Peyer's patch (tissue), 4 donors: ENCODE measurements at regions not wholly inside any gene's neighbourhood (a gene's known extent, or its start where the extent isn't known, plus 50 kb on each side); places are given as distances from the start of the nearest gene placed in this dataset.
"Not testable (repeated sequence)": the region's sequence is repeated elsewhere in the genome, so short reads cannot be mapped to it uniquely, and the experiment has no call there.

Experiments
- DNase-seq, 3 donors: peaks; one replicate each; pipeline ENCODE4 v3.0.0-alpha.2; 2017 to 2019
- H3K27ac ChIP-seq, 4 donors: fragments of 200-600 bp; sonication (generic); one replicate each; pipeline ENCODE4 v1.5.1; 2016 to 2019
- H3K27me3 ChIP-seq, 2 donors: fragments of 200-600 bp; sonication (generic); one replicate each; pipeline ENCODE4 v1.5.1; 2019
- H3K36me3 ChIP-seq, 3 donors: fragments of 200-600 bp; sonication (generic); one replicate each; pipeline ENCODE4 v1.5.1; 2016 to 2019
- H3K4me1 ChIP-seq, 4 donors: fragments of 200-600 bp; sonication (generic); one replicate each; pipeline ENCODE4 v1.5.1; 2016 to 2019
- H3K4me3 ChIP-seq, 4 donors: fragments of 200-600 bp; sonication (generic); 1 replicate in 3 of 4; 2 replicates in 1 of 4; pipeline ENCODE4 v1.5.1; 2016 to 2019; ENCODE audit warnings: mild to moderate bottlenecking in 1 of 4
- H3K9me3 ChIP-seq, 4 donors: fragments of 200-600 bp; sonication (generic); one replicate each; pipeline ENCODE4 v1.5.1; 2016 to 2019; ENCODE audit warnings: mild to moderate bottlenecking in 1 of 4
- CTCF ChIP-seq, 6 experiments: fragments of 450-650 bp in 4 of 6; fragments of 200-600 bp in 2 of 6; sonication (generic) in 1 of 6; IDR thresholded peaks; one replicate each; pipeline ENCODE4 v1.5.1; 2017 to 2019; ENCODE audit warnings: antibody characterized with exemption in 6 of 6, mild to moderate bottlenecking in 3 of 6, moderate library complexity in 1 of 6
- POLR2A ChIP-seq, 2 donors: fragments of 450-650 bp; IDR thresholded peaks; one replicate each; pipeline ENCODE4 v1.5.1; 2017; ENCODE audit warnings: antibody characterized with exemption in 2 of 2, mild to moderate bottlenecking in 2 of 2, moderate library complexity in 2 of 2

- no peaks in the 10 kb centered on the region for H3K4me1 ChIP-seq
- H3K4me3 ChIP-seq = no peak overlapping the region
- H3K27ac ChIP-seq = no peak overlapping the region
- no peak for TF ChIP-seq CTCF (IDR thresholded peaks at IDR 0.05)
- H3K36me3 ChIP-seq = no peaks in the 10 kb centered on the region
- H3K27me3 ChIP-seq = no peaks in the 10 kb centered on the region
- DNase-seq = no peak
- H3K9me3 ChIP-seq = no peaks in the 10 kb centered on the region
Observed at GRCh38 chr1:30550365-30551220, 172.8 kb downstream of the MATN1 start.

DNA sequence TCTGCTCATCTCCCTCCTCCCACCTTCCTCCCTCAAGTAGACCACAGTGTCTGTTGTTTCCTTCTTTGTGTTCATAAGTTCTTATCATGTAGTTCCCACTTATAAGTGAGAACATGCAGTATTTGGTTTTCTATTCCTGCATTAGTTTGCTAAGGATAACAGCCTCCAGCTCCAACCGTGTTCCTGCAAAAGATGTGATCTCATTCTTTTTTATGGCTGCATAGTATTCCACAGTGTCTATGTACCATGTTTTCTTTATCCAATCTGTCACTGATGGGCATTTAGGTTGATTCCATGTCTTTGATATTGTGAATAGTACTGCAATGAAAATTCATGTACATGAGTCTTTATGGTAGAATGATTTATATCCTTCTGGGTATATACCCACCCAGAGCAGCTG is 173.5 kb downstream of the MATN1 start:
- not testable (repeated sequence) for H3K4me3 ChIP-seq, H3K9me3 ChIP-seq, DNase-seq, H3K27ac ChIP-seq, H3K4me1 ChIP-seq, H3K36me3 ChIP-seq, H3K27me3 ChIP-seq

- no peak overlapping the region for H3K4me3 ChIP-seq
Observed at GRCh38 chr1:30548294-30548693, 175.1 kb downstream of the MATN1 start.

DNA sequence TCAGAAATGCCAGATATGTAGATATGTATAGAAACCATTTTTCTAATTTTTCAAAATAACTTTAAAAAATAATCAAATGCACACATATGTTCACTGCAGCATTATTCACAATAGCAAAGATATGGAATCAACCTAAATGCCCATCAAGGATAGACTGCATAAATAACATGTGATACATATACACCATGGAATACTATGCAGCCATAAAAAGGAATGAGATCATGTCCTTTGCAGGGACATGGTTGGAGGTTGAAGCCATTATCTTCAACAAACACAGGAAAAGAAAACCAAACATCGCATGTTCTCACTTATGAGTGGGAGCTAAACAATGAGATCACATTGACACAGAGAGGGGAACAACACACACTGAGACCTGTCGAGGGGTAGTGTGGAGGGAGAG is 176.1 kb downstream of the MATN1 start:
- H3K27me3 ChIP-seq, H3K4me3 ChIP-seq, H3K27ac ChIP-seq, H3K9me3 ChIP-seq, H3K36me3 ChIP-seq, H3K4me1 ChIP-seq, DNase-seq: not testable (repeated sequence)

More at GRCh38 chr1:30548294-30548693, 175.1 kb downstream of the MATN1 start:
- no peak for DNase-seq
- Histone ChIP-seq H3K27me3 (no peaks in the 10 kb centered on the region), H3K9me3 (no peaks in the 10 kb centered on the region), H3K36me3 (no peaks in the 10 kb centered on the region), H3K4me1 (no peaks in the 10 kb centered on the region), H3K27ac (no peak overlapping the region)
- TF ChIP-seq POLR2A (IDR thresholded peaks at IDR 0.05) = no peak

DNA sequence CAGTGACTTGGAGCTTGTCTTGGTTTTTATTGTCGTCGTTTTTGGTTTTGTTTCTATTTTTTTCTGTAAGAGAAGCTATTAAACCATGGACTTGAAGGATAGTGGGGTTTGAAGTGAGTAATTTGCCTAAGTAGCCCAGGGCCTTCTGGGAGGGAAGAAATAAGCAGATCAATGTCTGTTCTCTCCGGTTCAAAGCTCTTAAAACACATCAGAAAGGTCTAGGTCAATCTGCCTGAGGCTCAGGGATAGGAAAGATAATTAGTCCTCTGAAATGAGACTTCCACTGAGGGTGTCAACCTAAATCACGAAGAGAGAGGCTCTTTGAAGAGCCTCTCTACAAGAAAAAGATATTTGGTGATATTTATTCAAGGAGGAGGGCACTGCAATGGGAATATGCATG is 178.0 kb downstream of the MATN1 start:
- DNase-seq = no peak
- no peak overlapping the region for H3K4me3 ChIP-seq
- no peaks in the 10 kb centered on the region for H3K9me3 ChIP-seq
- H3K36me3 ChIP-seq = no peaks in the 10 kb centered on the region
- no peaks in the 10 kb centered on the region for H3K4me1 ChIP-seq
- no peak for TF ChIP-seq CTCF (IDR thresholded peaks at IDR 0.05)
- no peak for TF ChIP-seq POLR2A (IDR thresholded peaks at IDR 0.05)
- no peak overlapping the region for H3K27ac ChIP-seq
- H3K27me3 ChIP-seq = no peaks in the 10 kb centered on the region

DNA sequence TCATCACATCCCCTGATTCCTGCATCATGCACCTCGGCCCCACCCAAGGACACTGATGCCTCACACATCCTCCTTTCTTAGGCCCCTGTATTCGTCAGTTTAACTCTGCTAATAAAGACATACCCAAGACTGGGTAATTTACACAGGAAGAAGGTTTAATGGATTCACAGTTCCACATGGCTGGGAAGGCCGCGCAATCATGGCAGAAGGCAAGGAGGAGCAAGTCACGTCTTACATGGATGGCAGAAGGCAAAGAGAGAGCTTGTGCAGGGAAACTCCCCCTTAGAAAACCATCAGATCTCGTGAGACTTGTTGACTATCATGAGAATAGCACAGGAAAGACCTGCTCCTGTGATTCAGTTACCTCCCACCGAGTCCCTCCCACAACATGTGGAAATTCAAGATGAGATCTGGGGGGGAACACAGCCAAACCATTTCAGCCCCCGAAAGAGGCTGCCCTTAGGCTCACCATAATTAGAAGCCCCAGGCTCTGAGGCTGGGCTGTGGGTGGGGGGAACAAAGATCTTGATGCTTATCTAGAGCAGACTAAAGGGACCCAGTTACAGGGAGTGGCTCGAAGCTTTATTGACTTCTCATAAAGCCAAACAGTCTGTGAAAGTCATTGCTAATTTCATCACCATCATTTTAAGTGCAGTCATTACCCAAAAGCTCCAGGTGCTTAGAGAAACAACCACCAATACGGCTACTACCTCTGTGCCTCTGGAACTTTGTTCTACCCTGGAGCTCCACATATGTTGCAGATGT is 181.5 kb downstream of the MATN1 start:
- H3K36me3 ChIP-seq = no peaks in the 10 kb centered on the region
- H3K27ac ChIP-seq = no peak overlapping the region
- DNase-seq = no peak
- H3K4me3 ChIP-seq = no peak overlapping the region
- no peaks in the 10 kb centered on the region for H3K4me1 ChIP-seq
- no peaks in the 10 kb centered on the region for H3K9me3 ChIP-seq
- no peaks in the 10 kb centered on the region for H3K27me3 ChIP-seq
- TF ChIP-seq POLR2A (IDR thresholded peaks at IDR 0.05) = no peak
- no peak for TF ChIP-seq CTCF (IDR thresholded peaks at IDR 0.05)

DNA sequence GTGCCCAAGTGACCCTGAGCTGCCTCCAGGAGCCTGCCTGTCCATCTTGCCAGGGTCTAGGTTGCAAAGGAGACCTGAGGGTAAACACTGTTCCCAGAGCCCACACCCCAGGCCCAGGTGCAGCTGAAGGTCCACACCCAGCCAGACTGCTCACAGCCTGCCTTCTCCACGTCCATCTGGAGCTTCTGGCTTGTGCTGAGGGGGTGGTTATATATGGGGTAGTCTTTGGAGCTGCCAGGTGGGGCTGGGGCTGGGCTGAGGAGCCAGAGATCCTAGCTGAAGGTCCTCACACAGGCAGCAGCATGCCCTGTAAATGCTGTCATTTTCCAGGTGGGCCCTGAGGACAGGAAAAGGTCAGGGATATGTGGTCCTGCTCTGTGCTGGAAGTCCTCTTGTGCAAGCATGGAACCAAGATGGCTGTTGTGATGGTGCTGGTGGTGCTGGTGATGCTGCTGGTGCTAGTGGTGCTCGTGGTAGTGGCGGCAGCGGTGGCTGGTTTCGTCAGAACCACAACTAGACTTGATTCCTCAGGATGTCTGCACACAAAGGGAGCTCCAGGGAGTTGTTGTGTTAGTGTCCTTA is 182.7 kb downstream of the MATN1 start:
- TF ChIP-seq CTCF (IDR thresholded peaks at IDR 0.05) = no peak
- TF ChIP-seq POLR2A (IDR thresholded peaks at IDR 0.05) = no peak
- no peaks in the 10 kb centered on the region for H3K27me3 ChIP-seq
- no peaks in the 10 kb centered on the region for H3K9me3 ChIP-seq
- no peaks in the 10 kb centered on the region for H3K36me3 ChIP-seq
- H3K4me1 ChIP-seq = no peaks in the 10 kb centered on the region
- no peak overlapping the region for H3K4me3 ChIP-seq
- DNase-seq = no peak
- H3K27ac ChIP-seq = no peak overlapping the region
